MM.1S (cell line): ENCODE measurements at regions not wholly inside any gene's neighbourhood (a gene's known extent, or its start where the extent isn't known, plus 50 kb on each side); places are given as distances from the start of the nearest gene placed in this dataset.

Experiments
- DNase-seq: peaks from one replicate; pipeline ENCODE4 v3.0.0-alpha.2; 2015
- H2AFZ ChIP-seq: fragments of 300-600 bp; sonication (generic); 2 replicates; pipeline ENCODE4 v1.6.0; 2016; ENCODE audit warnings: antibody characterized with exemption, low read length
- H3F3A ChIP-seq: fragments of 300-600 bp; sonication (generic); 2 replicates; pipeline ENCODE4 v1.6.1; 2016; ENCODE audit warnings: mild to moderate bottlenecking, antibody characterized with exemption, low read length, moderate library complexity, mixed read lengths; ENCODE audit not compliant: insufficient read depth
- H3K27ac ChIP-seq: fragments of 300-600 bp; sonication (generic); 2 replicates; pipeline ENCODE4 v1.5.1; 2016; ENCODE audit warnings: mild to moderate bottlenecking, low read length
- H3K27me3 ChIP-seq: fragments of 300-600 bp; sonication (generic); replicated peaks from 2 replicates; pipeline ENCODE4 v1.6.0; 2016; ENCODE audit warnings: low read length; ENCODE audit not compliant: insufficient read depth
- H3K36me3 ChIP-seq: fragments of 300-600 bp; sonication (generic); replicated peaks from 2 replicates; pipeline ENCODE4 v1.6.1; 2016; ENCODE audit warnings: mild to moderate bottlenecking, low read length, mixed read lengths; ENCODE audit not compliant: insufficient read depth
- H3K4me1 ChIP-seq: fragments of 300-600 bp; sonication (generic); 2 replicates; pipeline ENCODE4 v1.6.1; 2016; ENCODE audit warnings: low read length, mixed read lengths
- H3K4me2 ChIP-seq: fragments of 300-600 bp; sonication (generic); 2 replicates; pipeline ENCODE4 v1.6.0; 2016; ENCODE audit warnings: low read depth, low read length
- H3K4me3 ChIP-seq: fragments of 300-600 bp; sonication (generic); 2 replicates; pipeline ENCODE4 v1.5.1; 2016; ENCODE audit warnings: low read length, mixed read lengths
- H3K79me2 ChIP-seq: fragments of 300-600 bp; sonication (generic); 2 replicates; pipeline ENCODE4 v1.6.1; 2016; ENCODE audit warnings: mixed run types, low read length, mixed read lengths
- H3K9ac ChIP-seq: fragments of 300-600 bp; sonication (generic); 2 replicates; pipeline ENCODE4 v1.6.1; 2016; ENCODE audit warnings: low read length, mixed read lengths
- H3K9me2 ChIP-seq: fragments of 300-600 bp; sonication (generic); replicated peaks from 2 replicates; pipeline ENCODE4 v1.6.1; 2016; ENCODE audit warnings: mild to moderate bottlenecking, low read length, mixed read lengths; ENCODE audit not compliant: insufficient read depth
- H3K9me3 ChIP-seq: fragments of 300-600 bp; sonication (generic); replicated peaks from 2 replicates; pipeline ENCODE4 v1.6.1; 2016; ENCODE audit warnings: mild to moderate bottlenecking, low read length, mixed read lengths; ENCODE audit not compliant: insufficient read depth
- H4K20me1 ChIP-seq: fragments of 300-600 bp; sonication (generic); 2 replicates; pipeline ENCODE4 v1.6.1; 2016; ENCODE audit warnings: mild to moderate bottlenecking, low read length, moderate library complexity, mixed read lengths; ENCODE audit not compliant: insufficient read depth
- CTCF ChIP-seq: fragments of 300-600 bp; sonication (generic); IDR thresholded peaks from 2 replicates; pipeline ENCODE4 v1.5.1; 2016; ENCODE audit warnings: antibody characterized with exemption, low read length, mixed read lengths
- EZH2 ChIP-seq: fragments of 300-600 bp; sonication (generic); optimal IDR thresholded peaks from 2 replicates; pipeline ENCODE3; 2017; ENCODE audit warnings: low read depth, mild to moderate bottlenecking, antibody characterized with exemption, low read length, mixed read lengths
- EZH2phosphoT487 ChIP-seq: fragments of 300-600 bp; sonication (generic); IDR thresholded peaks from 2 replicates; pipeline ENCODE4 v1.6.1; 2018; ENCODE audit warnings: antibody characterized with exemption, low read length

- no peaks in the 10 kb centered on the region for H3F3A ChIP-seq
- DNase-seq: no peak
- TF ChIP-seq EZH2: no peak
- no peak for TF ChIP-seq EZH2phosphoT487
- TF ChIP-seq CTCF: no peak
- no peaks in the 10 kb centered on the region for H3K9me3 ChIP-seq
- H4K20me1 ChIP-seq: no peaks in the 10 kb centered on the region
- no peak overlapping the region for H2AFZ ChIP-seq
- no peak overlapping the region for H3K4me2 ChIP-seq
- no peaks in the 10 kb centered on the region for H3K4me1 ChIP-seq
- no peaks in the 10 kb centered on the region for H3K79me2 ChIP-seq
- no peaks in the 10 kb centered on the region for H3K9me2 ChIP-seq
- no peak overlapping the region for H3K9ac ChIP-seq
- no peak overlapping the region for H3K27ac ChIP-seq
- H3K36me3 ChIP-seq: no peaks in the 10 kb centered on the region
- H3K27me3 ChIP-seq: no peaks in the 10 kb centered on the region
- H3K4me3 ChIP-seq: no peak overlapping the region
Observed at GRCh38 chr2:216279459-216279858, 92.8 kb downstream of the MARCHF4 start.

GRCh38 chr2:216279031-216279430 is 93.3 kb downstream of the MARCHF4 start:
- no peaks in the 10 kb centered on the region for H3K9me2 ChIP-seq
- H3K4me2 ChIP-seq: no peak overlapping the region
- no peak overlapping the region for H3K9ac ChIP-seq
- TF ChIP-seq CTCF (no peak), EZH2 (no peak), EZH2phosphoT487 (no peak)
- no peaks in the 10 kb centered on the region for H3F3A ChIP-seq
- no peaks in the 10 kb centered on the region for H3K4me1 ChIP-seq
- no peak overlapping the region for H2AFZ ChIP-seq
- no peaks in the 10 kb centered on the region for H3K79me2 ChIP-seq
- no peaks in the 10 kb centered on the region for H3K27me3 ChIP-seq
- no peak for DNase-seq
- no peak overlapping the region for H3K4me3 ChIP-seq
- H4K20me1 ChIP-seq: no peaks in the 10 kb centered on the region
- no peaks in the 10 kb centered on the region for H3K36me3 ChIP-seq
- no peaks in the 10 kb centered on the region for H3K9me3 ChIP-seq
- H3K27ac ChIP-seq: no peak overlapping the region

GRCh38 chr2:216275890-216276289 is 96.4 kb downstream of the MARCHF4 start:
- Histone ChIP-seq H3K27ac (no peak overlapping the region), H3K36me3 (no peaks in the 10 kb centered on the region), H3F3A (no peaks in the 10 kb centered on the region), H3K9me3 (no peaks in the 10 kb centered on the region), H2AFZ (no peak overlapping the region), H3K9ac (no peak overlapping the region), H3K9me2 (no peaks in the 10 kb centered on the region), H3K79me2 (no peaks in the 10 kb centered on the region), H3K4me1 (no peaks in the 10 kb centered on the region), H3K4me2 (no peak overlapping the region), H3K27me3 (no peaks in the 10 kb centered on the region), H4K20me1 (no peaks in the 10 kb centered on the region), H3K4me3 (no peak overlapping the region)
- TF ChIP-seq EZH2phosphoT487 (no peak), CTCF (no peak), EZH2 (no peak)
- DNase-seq: no peak
